GM23338 (cell line): ENCODE measurements at regions not wholly inside any gene's neighbourhood (a gene's known extent, or its start where the extent isn't known, plus 50 kb on each side); places are given as distances from the start of the nearest gene placed in this dataset.
A peak's percentile ranks its signal among the peaks of the same experiment; 100 is the strongest.
"Not testable (repeated sequence)": the region's sequence is repeated elsewhere in the genome, so short reads cannot be mapped to it uniquely, and the experiment has no call there.

ENCODE experiments used
- ATAC-seq: fragments of 200-7000 bp; cut with Tn5 transposase; 3 replicates; pipeline ENCODE4 v1.9.1; 2020
- DNase-seq: peaks from one replicate; pipeline ENCODE4 v3.0.0-alpha.2; 2015; ENCODE audit warnings: low spot score
- H2AFZ ChIP-seq: fragments of 200-600 bp; sonication (generic); 2 replicates; pipeline ENCODE4 v1.8.0; 2016; ENCODE audit warnings: antibody characterized with exemption, mild to moderate bottlenecking, moderate library complexity
- H3F3A ChIP-seq: fragments of 200-600 bp; sonication (generic); replicated peaks from 2 replicates; pipeline ENCODE4 v1.8.0; 2017; ENCODE audit warnings: antibody characterized with exemption, mixed run types, low read depth
- H3K27ac ChIP-seq: fragments of 200-600 bp; sonication (generic); 2 replicates; pipeline ENCODE4 v1.6.1; 2016; ENCODE audit warnings: low read depth
- H3K27me3 ChIP-seq: fragments of 200-600 bp; sonication (generic); 2 replicates; pipeline ENCODE4 v1.8.0; 2016; ENCODE audit warnings: mild to moderate bottlenecking, mixed run types, moderate library complexity; ENCODE audit not compliant: insufficient read depth
- H3K36me3 ChIP-seq: fragments of 200-600 bp; sonication (generic); 2 replicates; pipeline ENCODE4 v1.8.0; 2016; ENCODE audit warnings: mild to moderate bottlenecking; ENCODE audit not compliant: insufficient read depth
- H3K4me1 ChIP-seq: fragments of 200-600 bp; sonication (generic); 2 replicates; pipeline ENCODE4 v1.8.0; 2016; ENCODE audit warnings: mild to moderate bottlenecking, moderate library complexity; ENCODE audit not compliant: insufficient read depth
- H3K4me2 ChIP-seq: fragments of 200-600 bp; sonication (generic); 2 replicates; pipeline ENCODE4 v1.7.1; 2017; ENCODE audit warnings: mixed run types
- H3K4me3 ChIP-seq: fragments of 200-600 bp; sonication (generic); 2 replicates; pipeline ENCODE4 v1.6.1; 2016; ENCODE audit warnings: mixed run types
- H3K79me2 ChIP-seq: fragments of 200-600 bp; sonication (generic); replicated peaks from 2 replicates; pipeline ENCODE4 v1.8.0; 2017; ENCODE audit warnings: mild to moderate bottlenecking; ENCODE audit not compliant: insufficient read depth
- H3K9me2 ChIP-seq: fragments of 200-600 bp; sonication (generic); 2 replicates; pipeline ENCODE4 v1.8.0; 2017; ENCODE audit not compliant: insufficient read depth
- H4K20me1 ChIP-seq: fragments of 200-600 bp; sonication (generic); replicated peaks from 2 replicates; pipeline ENCODE4 v1.8.0; 2017; ENCODE audit warnings: mild to moderate bottlenecking; ENCODE audit not compliant: insufficient read depth
- H3K27ac Mint-ChIP-seq: 2 replicates; pipeline ENCODE4 v1.8.0; 2020; ENCODE audit warnings: inconsistent platforms, mild to moderate bottlenecking, moderate library complexity, mixed read lengths
- H3K27me3 Mint-ChIP-seq: 3 replicates; pipeline ENCODE4 v1.8.0; 2022; ENCODE audit warnings: low read depth, mild to moderate bottlenecking, moderate library complexity, mixed read lengths, inconsistent platforms; ENCODE audit not compliant: insufficient read depth, poor library complexity
- H3K36me3 Mint-ChIP-seq: 3 replicates; pipeline ENCODE4 v1.8.0; 2021; ENCODE audit warnings: low read depth, mild to moderate bottlenecking, inconsistent platforms, moderate library complexity, mixed read lengths
- H3K4me1 Mint-ChIP-seq: 3 replicates; pipeline ENCODE4 v1.8.0; 2020; ENCODE audit warnings: mild to moderate bottlenecking, inconsistent platforms, mixed read lengths
- H3K4me3 Mint-ChIP-seq: 3 replicates; pipeline ENCODE4 v1.8.0; 2021; ENCODE audit warnings: moderate library complexity, mild to moderate bottlenecking, inconsistent platforms, mixed read lengths
- H3K9me3 Mint-ChIP-seq: 3 replicates; pipeline ENCODE4 v1.8.0; 2020; ENCODE audit warnings: moderate library complexity, mild to moderate bottlenecking, inconsistent platforms, mixed read lengths
- JUNB ChIP-seq: IDR thresholded peaks from one replicate; pipeline ENCODE4 v1.6.1; 2016; ENCODE audit warnings: antibody characterized with exemption; ENCODE audit not compliant: unreplicated experiment
- NANOG ChIP-seq: IDR thresholded peaks from 2 replicates; pipeline ENCODE4 v1.6.1; 2016; ENCODE audit warnings: antibody characterized with exemption, borderline replicate concordance
- POLR2AphosphoS5 ChIP-seq: IDR thresholded peaks from 2 replicates; pipeline ENCODE4 v1.6.1; 2016; ENCODE audit warnings: antibody characterized with exemption, low read depth
- REST ChIP-seq: IDR thresholded peaks from one replicate; pipeline ENCODE4 v1.6.1; 2018; ENCODE audit warnings: antibody characterized with exemption; ENCODE audit not compliant: unreplicated experiment
- STAT1 ChIP-seq: IDR thresholded peaks from one replicate; pipeline ENCODE4 v1.6.1; 2016; ENCODE audit warnings: antibody characterized with exemption; ENCODE audit not compliant: unreplicated experiment
- TF ChIP-seq, protein P1 (sequence below): fragments of 250-450 bp; sonication (Bioruptor Pico); IDR thresholded peaks from 2 replicates; pipeline ENCODE4 v1.5.0; 2020; ENCODE audit warnings: mild to moderate bottlenecking, moderate library complexity

- Histone ChIP-seq H3K4me2 (no peak overlapping the region), H3K4me1 (no peaks in the 10 kb centered on the region), H3F3A (no peaks in the 10 kb centered on the region), H3K4me3 (no peak overlapping the region), H3K36me3 (no peaks in the 10 kb centered on the region), H3K27ac (no peak overlapping the region), H2AFZ (0 out of 2 replicates have a peak overlapping the region, but pooled peaks have one; percentile 23), H3K27me3 (no peaks in the 10 kb centered on the region), H3K79me2 (no peaks in the 10 kb centered on the region), H3K9me2 (peaks cover 13% of the 10 kb centered on the region; the same call in 1 of the 2 replicates), H4K20me1 (no peaks in the 10 kb centered on the region)
- no peak overlapping the region for H3K4me3 Mint-ChIP-seq
- peaks cover 2% of the 10 kb centered on the region; the same call in 1 of the 3 replicates for H3K36me3 Mint-ChIP-seq
- no peak for TF ChIP-seq NANOG
- TF ChIP-seq, protein P1, sequence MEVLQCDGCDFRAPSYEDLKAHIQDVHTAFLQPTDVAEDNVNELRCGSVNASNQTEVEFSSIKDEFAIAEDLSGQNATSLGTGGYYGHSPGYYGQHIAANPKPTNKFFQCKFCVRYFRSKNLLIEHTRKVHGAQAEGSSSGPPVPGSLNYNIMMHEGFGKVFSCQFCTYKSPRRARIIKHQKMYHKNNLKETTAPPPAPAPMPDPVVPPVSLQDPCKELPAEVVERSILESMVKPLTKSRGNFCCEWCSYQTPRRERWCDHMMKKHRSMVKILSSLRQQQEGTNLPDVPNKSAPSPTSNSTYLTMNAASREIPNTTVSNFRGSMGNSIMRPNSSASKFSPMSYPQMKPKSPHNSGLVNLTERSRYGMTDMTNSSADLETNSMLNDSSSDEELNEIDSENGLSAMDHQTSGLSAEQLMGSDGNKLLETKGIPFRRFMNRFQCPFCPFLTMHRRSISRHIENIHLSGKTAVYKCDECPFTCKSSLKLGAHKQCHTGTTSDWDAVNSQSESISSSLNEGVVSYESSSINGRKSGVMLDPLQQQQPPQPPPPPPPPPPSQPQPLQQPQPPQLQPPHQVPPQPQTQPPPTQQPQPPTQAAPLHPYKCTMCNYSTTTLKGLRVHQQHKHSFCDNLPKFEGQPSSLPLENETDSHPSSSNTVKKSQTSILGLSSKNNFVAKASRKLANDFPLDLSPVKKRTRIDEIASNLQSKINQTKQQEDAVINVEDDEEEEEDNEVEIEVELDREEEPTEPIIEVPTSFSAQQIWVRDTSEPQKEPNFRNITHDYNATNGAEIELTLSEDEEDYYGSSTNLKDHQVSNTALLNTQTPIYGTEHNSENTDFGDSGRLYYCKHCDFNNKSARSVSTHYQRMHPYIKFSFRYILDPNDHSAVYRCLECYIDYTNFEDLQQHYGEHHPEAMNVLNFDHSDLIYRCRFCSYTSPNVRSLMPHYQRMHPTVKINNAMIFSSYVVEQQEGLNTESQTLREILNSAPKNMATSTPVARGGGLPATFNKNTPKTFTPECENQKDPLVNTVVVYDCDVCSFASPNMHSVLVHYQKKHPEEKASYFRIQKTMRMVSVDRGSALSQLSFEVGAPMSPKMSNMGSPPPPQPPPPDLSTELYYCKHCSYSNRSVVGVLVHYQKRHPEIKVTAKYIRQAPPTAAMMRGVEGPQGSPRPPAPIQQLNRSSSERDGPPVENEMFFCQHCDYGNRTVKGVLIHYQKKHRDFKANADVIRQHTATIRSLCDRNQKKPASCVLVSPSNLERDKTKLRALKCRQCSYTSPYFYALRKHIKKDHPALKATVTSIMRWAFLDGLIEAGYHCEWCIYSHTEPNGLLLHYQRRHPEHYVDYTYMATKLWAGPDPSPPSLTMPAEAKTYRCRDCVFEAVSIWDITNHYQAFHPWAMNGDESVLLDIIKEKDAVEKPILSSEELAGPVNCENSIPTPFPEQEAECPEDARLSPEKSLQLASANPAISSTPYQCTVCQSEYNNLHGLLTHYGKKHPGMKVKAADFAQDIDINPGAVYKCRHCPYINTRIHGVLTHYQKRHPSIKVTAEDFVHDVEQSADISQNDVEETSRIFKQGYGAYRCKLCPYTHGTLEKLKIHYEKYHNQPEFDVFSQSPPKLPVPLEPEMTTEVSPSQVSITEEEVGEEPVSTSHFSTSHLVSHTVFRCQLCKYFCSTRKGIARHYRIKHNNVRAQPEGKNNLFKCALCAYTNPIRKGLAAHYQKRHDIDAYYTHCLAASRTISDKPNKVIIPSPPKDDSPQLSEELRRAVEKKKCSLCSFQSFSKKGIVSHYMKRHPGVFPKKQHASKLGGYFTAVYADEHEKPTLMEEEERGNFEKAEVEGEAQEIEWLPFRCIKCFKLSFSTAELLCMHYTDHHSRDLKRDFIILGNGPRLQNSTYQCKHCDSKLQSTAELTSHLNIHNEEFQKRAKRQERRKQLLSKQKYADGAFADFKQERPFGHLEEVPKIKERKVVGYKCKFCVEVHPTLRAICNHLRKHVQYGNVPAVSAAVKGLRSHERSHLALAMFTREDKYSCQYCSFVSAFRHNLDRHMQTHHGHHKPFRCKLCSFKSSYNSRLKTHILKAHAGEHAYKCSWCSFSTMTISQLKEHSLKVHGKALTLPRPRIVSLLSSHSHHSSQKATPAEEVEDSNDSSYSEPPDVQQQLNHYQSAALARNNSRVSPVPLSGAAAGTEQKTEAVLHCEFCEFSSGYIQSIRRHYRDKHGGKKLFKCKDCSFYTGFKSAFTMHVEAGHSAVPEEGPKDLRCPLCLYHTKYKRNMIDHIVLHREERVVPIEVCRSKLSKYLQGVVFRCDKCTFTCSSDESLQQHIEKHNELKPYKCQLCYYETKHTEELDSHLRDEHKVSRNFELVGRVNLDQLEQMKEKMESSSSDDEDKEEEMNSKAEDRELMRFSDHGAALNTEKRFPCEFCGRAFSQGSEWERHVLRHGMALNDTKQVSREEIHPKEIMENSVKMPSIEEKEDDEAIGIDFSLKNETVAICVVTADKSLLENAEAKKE (CRISPR knock-in tag) = no peak
- TF ChIP-seq JUNB = no peak
- TF ChIP-seq STAT1 = no peak
- TF ChIP-seq POLR2AphosphoS5 = no peak
- no peak for TF ChIP-seq REST
- H3K9me3 Mint-ChIP-seq = no peaks in the 10 kb centered on the region; the same call in 2 of the 3 replicates
- no peak for ATAC-seq
- no peak overlapping the region for H3K27ac Mint-ChIP-seq
- no peak for DNase-seq
- peaks cover 7% of the 10 kb centered on the region for H3K27me3 Mint-ChIP-seq
- H3K4me1 Mint-ChIP-seq = no peaks in the 10 kb centered on the region; the same call in 2 of the 3 replicates
These were observed 155.4 kb upstream of the ITGA1 start for GRCh38 chr5:52632281-52632680.

DNA sequence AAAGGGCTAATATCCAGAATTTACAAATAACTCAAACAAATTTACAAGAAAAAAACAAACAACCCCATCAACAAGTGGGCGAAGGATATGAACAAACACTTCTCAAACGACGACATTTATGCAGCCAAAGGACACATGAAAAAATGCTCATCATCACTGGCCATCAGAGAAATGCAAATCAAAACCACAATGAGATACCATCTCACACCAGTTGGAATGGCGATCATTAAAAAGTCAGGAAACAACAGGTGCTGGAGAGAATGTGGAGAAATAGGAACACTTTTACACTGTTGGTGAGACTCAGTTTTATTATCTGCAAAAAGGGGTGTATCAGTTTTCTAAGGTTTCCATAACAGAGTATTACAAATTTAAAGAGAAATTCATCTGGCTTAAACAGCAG, 153.5 kb upstream of the ITGA1 start:
- H3K27me3 Mint-ChIP-seq, H3K4me3 Mint-ChIP-seq, H3F3A ChIP-seq, H4K20me1 ChIP-seq, H3K4me2 ChIP-seq, ATAC-seq, H3K27ac Mint-ChIP-seq, H3K27me3 ChIP-seq, H3K79me2 ChIP-seq, H3K4me1 ChIP-seq, H3K36me3 ChIP-seq, H3K4me3 ChIP-seq, H3K36me3 Mint-ChIP-seq, H2AFZ ChIP-seq, H3K4me1 Mint-ChIP-seq, H3K27ac ChIP-seq, H3K9me3 Mint-ChIP-seq, DNase-seq: not testable (repeated sequence)
- peaks cover 13% of the 10 kb centered on the region; the same call in 1 of the 2 replicates for H3K9me2 ChIP-seq
